Common myeloid progenitor, CD34-positive (primary cell): ENCODE measurements at regions not wholly inside any gene's neighbourhood (a gene's known extent, or its start where the extent isn't known, plus 50 kb on each side); places are given as distances from the start of the nearest gene placed in this dataset.

Experiments used
- CTCF ChIA-PET: fragments of 350-600 bp; sonication (Branson Sonifier 250); formaldehyde crosslinking; loops from one replicate; lab custom pipeline; 2021; ENCODE audit warnings: antibody characterized with exemption; lab: Charles Lee
- POLR2A ChIA-PET: fragments of 350-600 bp; sonication (Branson Sonifier 250); formaldehyde crosslinking; loops from one replicate; lab custom pipeline; 2021; ENCODE audit warnings: antibody characterized with exemption; lab: Charles Lee
- DNase-seq, 3 donors: peaks; one replicate each; pipeline versions ENCODE4 v3.0.0 to v3.0.0-alpha.2; 2013
- H3K27ac ChIP-seq, 2 experiments: 1 replicate in 1 of 2; 2 replicates in 1 of 2; pipeline ENCODE4 v1.7.0; 2013; ENCODE audit warnings: inconsistent platforms in 2 of 2, low read length in 2 of 2, mild to moderate bottlenecking in 2 of 2, low read depth in 1 of 2, moderate library complexity in 1 of 2; ENCODE audit not compliant: severe bottlenecking in 2 of 2, insufficient read depth in 1 of 2, poor library complexity in 1 of 2
- H3K27me3 ChIP-seq, 5 experiments: replicated peaks in 2 of 5; 1 replicate in 3 of 5; 2 replicates in 2 of 5; pipeline versions ENCODE4 v1.6.1 to v1.7.0; 2013; ENCODE audit warnings: low read length in 4 of 5, mild to moderate bottlenecking in 2 of 5, moderate library complexity in 2 of 5, inconsistent platforms in 1 of 5; ENCODE audit not compliant: insufficient read depth in 5 of 5, control insufficient read depth in 4 of 5
- H3K36me3 ChIP-seq, 4 experiments: 1 replicate in 2 of 4; 2 replicates in 2 of 4; pipeline versions ENCODE4 v1.6.1 to v1.7.0; 2013; ENCODE audit warnings: low read length in 3 of 4, control low read depth in 1 of 4, mild to moderate bottlenecking in 1 of 4; ENCODE audit not compliant: control insufficient read depth in 4 of 4, insufficient read depth in 4 of 4
- H3K4me1 ChIP-seq, 4 experiments: 1 replicate in 3 of 4; 2 replicates in 1 of 4; pipeline versions ENCODE4 v1.6.1 to v1.7.1; 2013; ENCODE audit warnings: low read length in 3 of 4, mild to moderate bottlenecking in 3 of 4, control low read depth in 1 of 4, inconsistent platforms in 1 of 4, moderate library complexity in 1 of 4; ENCODE audit not compliant: control insufficient read depth in 4 of 4, insufficient read depth in 4 of 4; ENCODE audit errors: control extremely low read depth in 1 of 4
- H3K4me3 ChIP-seq, 7 experiments: 1 replicate in 4 of 7; 2 replicates in 3 of 7; pipeline versions ENCODE4 v1.5.1 to v1.7.0; 2013; ENCODE audit warnings: mild to moderate bottlenecking in 7 of 7, low read length in 6 of 7, moderate library complexity in 6 of 7, inconsistent platforms in 2 of 7, low read depth in 2 of 7, control low read depth in 1 of 7; ENCODE audit not compliant: insufficient read depth in 4 of 7, control insufficient read depth in 1 of 7; ENCODE audit errors: extremely low read depth in 1 of 7
- H3K9me3 ChIP-seq, 5 experiments: 1 replicate in 4 of 5; 2 replicates in 1 of 5; pipeline versions ENCODE4 v1.6.1 to v1.7.1; 2013; ENCODE audit warnings: low read length in 4 of 5, mild to moderate bottlenecking in 2 of 5, inconsistent platforms in 1 of 5, low read depth in 1 of 5, moderate library complexity in 1 of 5; ENCODE audit not compliant: control insufficient read depth in 4 of 5, insufficient read depth in 2 of 5; ENCODE audit errors: control extremely low read depth in 1 of 5
- WGBS: methylation state at CpG from one replicate; pipeline ENCODE4 v1.1.5; 2013; ENCODE audit not compliant: insufficient coverage; 5-methylcytosine and 5-hydroxymethylcytosine counted together

DNA sequence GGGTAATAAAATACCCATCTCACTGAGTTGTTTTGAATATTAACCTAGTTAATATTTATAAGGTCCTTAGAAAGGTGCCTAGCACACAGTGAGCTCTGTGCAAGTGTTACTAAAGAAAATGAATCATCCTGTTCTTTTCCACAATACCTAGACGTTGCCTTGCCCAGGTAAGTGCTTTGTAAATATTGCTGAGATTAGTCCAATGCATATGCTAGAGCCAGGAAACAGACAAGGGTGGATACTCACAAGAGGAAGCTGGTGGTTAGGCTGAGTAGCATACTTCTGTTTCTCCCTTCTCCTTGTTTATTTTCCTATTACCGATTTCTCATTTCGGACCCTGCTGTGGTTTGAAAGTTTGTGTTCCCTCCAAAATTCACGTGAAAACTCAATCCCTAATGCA, 58.1 kb upstream of the BARX2 start:
- H3K27ac ChIP-seq, result no peak overlapping the region
- H3K9me3 ChIP-seq, result no peaks in the 10 kb centered on the region
- POLR2A ChIA-PET, result no interaction called here
- H3K27me3 ChIP-seq, result no peaks in the 10 kb centered on the region
- no peak overlapping the region for H3K4me3 ChIP-seq
- no peaks in the 10 kb centered on the region for H3K36me3 ChIP-seq
- 0% methylated on average over 1 of the region's 4 CpGs for whole genome bisulfite sequencing
- H3K4me1 ChIP-seq, result peaks cover 0 to 18% (median 9%) of the 10 kb centered on the region in 4 experiments
- DNase-seq, result peak in 2 of 3 donors; percentile 36
- CTCF ChIA-PET, result interaction anchor here (0.9 to 3.6 kb wide), 5 partner anchors 11 to 433 kb away, joined by 3 to 19 read pairs (median 4); no protein-coding TSS in a partner anchor

DNA sequence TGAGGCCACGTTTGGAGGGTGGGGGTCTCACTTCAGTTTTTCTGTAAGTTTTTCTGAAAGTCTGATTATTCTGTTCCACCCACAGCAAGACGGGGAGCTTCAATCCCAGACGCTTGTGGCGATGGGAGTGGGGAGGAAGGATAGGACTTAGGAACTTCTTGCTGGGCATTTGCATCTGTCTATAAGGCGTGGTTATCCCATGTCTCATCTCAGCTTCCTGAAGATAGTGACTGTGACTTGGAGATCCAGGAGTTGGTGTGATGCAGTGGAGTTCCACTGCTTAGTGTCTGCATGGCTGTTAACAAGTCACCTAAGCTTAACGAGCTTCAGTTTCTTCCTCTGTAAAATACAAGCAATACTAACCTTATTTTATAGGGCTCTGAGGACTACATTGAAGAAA, 58.9 kb upstream of the BARX2 start:
- WGBS, result 90% methylated on average over 2 of the region's 6 CpGs
- H3K4me1 ChIP-seq, result peaks cover 0 to 18% (median 9%) of the 10 kb centered on the region in 4 experiments
- CTCF ChIA-PET, result interaction anchor here (1.2 to 3.6 kb wide), 3 partner anchors 11 to 434 kb away, joined by 3 to 19 read pairs (median 4); no protein-coding TSS in a partner anchor
- no peak for DNase-seq
- no peaks in the 10 kb centered on the region for H3K27me3 ChIP-seq
- no peaks in the 10 kb centered on the region for H3K9me3 ChIP-seq
- POLR2A ChIA-PET, result no interaction called here
- H3K4me3 ChIP-seq, result no peak overlapping the region
- H3K36me3 ChIP-seq, result no peaks in the 10 kb centered on the region
- no peak overlapping the region for H3K27ac ChIP-seq

DNA sequence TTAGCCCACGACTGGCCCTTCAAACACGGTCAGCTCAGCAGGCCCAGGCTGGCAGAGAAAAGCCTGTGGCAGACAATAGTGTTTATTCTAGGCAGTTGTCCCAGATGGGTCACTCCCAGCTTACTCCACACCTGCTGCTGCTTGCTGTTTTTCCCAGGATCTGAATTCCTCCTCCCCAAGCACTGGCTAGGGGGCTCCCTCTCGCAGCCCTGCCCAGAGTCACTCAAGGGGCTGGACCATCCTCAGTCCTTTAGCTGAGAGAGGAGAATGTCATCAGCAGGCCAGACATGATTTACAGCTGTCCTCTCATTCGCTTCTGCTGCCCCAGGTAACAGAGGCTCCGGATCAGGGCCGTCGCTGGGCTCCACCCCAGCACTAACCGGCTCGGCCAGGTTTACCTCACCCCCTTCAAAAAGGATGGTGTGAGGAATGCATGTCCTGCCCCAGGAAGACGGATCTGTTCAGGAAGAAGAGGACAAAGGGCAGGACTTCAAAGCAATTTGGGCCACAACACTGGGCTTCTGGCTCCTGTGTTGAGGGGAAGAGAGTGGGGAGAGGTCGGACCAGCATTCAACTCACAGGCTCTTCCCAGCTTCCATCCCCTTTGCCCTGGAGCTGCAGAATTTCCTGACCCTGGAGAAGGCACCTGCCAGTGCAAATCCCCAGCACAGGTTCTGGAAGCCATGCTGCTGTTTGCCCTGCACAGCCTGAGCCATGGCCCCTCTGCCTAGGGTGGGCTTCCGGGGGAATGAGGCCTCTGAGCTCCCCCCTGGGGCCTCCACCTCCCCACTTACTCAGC, 59.7 kb upstream of the BARX2 start:
- DNase-seq, result no peak

DNA sequence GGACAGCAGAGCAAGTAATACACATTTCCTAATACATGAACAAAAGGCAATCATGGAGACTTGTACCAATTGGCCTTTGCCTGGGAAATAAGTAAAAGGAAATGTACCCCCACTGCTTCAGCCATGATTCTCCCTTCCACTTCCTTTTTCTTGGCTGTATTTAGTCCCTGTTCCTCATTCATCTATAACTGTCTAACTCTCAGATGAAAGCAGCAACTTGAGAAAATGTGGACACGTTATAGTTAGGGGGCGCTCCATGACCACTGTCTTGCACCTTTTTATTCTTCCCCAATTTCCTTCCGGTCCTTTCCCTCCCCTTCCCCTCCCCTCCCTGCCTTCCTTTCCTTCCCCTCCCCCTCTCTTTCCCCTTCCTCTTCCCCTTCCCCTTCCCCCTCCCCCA, 61.3 kb upstream of the BARX2 start:
- CTCF ChIA-PET, result no interaction called here
- DNase-seq, result peak in 1 of 3 donors; percentile 15
- Histone ChIP-seq H3K27me3 (no peaks in the 10 kb centered on the region), H3K36me3 (no peaks in the 10 kb centered on the region), H3K27ac (no peak overlapping the region), H3K9me3 (no peaks in the 10 kb centered on the region), H3K4me1 (peaks cover 0 to 18% (median 9%) of the 10 kb centered on the region in 4 experiments), H3K4me3 (no peak overlapping the region)
- WGBS, result 92% methylated on average over 2 of the region's 3 CpGs
- POLR2A ChIA-PET, result no interaction called here

More for the DNA sequence above, 59.7 kb upstream of the BARX2 start:
- ChIA-PET POLR2A (no interaction called here), CTCF (interaction anchor here (0.8 to 3.6 kb wide), 3 partner anchors 12 to 434 kb away, joined by 3 to 19 read pairs (median 4); no protein-coding TSS in a partner anchor)
- WGBS, result 97% methylated on average over 11 of the region's 12 CpGs
- no peaks in the 10 kb centered on the region for H3K27me3 ChIP-seq
- no peaks in the 10 kb centered on the region for H3K36me3 ChIP-seq
- peaks cover 0 to 18% (median 9%) of the 10 kb centered on the region in 4 experiments for H3K4me1 ChIP-seq
- H3K27ac ChIP-seq, result no peak overlapping the region
- no peak overlapping the region for H3K4me3 ChIP-seq
- no peaks in the 10 kb centered on the region for H3K9me3 ChIP-seq

DNA sequence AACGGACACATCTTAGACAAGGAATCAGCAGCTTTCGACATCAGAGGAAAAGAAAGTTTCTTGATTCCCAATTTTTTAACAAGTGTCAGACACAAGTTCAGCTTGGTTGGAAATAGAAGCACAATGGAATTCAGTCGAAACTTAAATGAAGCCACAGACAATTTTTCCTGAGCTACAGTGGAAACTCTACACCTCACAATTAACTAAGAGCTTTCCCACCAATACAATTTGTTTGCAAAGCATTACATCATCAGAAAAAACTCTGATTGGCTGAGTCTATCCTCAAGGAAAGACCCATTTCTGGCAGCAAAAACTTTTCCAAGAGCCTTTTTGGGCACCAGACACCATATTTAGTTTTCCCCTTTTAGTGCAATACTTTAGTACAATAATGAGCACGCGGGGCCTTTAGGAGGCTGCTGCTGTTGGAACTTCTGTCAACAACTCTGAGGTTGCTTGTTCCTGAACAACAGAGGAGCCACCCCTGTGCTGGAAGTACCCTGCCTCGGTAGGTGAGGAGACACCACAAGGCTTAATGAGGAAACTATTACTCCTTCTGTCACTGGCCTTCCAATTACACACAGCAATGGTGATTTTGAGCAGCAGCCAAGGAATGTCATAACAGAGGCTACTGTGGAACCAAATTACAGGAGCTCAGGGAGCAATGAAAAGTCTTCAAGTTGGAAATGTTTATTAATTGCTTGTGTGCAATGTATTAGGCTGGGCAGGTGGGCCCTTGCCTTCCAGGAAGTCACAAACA, 61.9 kb upstream of the BARX2 start:
- ChIA-PET CTCF (interaction anchor here (1.4 kb wide), 1 partner anchor 11 kb away, joined by 6 read pairs; no protein-coding TSS in a partner anchor), POLR2A (no interaction called here)
- no peak overlapping the region for H3K4me3 ChIP-seq
- H3K9me3 ChIP-seq, result peaks cover 0 to 3% (median 0%) of the 10 kb centered on the region in 5 experiments
- H3K27me3 ChIP-seq, result no peaks in the 10 kb centered on the region
- no peaks in the 10 kb centered on the region for H3K36me3 ChIP-seq
- peaks cover 0 to 18% (median 9%) of the 10 kb centered on the region in 4 experiments for H3K4me1 ChIP-seq
- H3K27ac ChIP-seq, result no peak overlapping the region
- DNase-seq, result no peak
- 100% methylated on average over 4 of the region's 6 CpGs for WGBS

DNA sequence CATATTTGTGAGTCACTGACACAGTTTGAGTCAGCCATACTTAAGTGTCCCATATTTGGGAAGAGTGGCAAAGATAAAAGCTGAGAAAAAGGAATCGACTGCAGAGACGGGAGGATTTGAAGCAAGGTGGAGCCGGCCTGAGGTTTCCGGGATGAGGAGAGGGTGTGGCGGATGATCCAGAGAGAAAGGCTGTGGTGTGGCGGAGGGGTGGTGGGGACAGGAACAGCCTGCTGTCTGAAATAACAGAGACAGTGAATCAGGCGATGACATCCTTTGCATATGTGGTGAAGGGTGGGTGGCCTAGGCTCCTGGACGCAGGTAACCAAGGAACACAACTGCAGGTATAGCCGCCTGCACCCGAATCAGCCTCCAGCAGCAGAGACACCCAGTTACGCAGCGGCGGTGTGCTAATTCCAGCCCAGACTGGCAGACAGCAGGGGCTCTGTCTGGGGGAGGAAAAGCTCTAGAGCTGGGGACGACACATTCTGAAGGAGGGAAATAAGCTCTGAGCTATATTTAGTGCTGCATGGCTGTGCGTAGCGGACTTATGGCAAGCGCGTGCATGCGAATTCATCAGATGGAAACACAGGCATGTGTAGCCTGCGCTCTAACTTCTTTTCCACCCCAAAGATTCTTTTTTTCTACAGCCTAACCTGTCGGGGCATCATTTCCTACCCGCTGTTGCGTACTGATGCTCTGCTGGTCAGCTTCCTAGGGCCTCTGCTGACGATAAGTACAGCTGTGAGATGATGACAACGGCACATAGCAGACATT, 62.7 kb upstream of the BARX2 start:
- peaks cover 0 to 3% (median 0%) of the 10 kb centered on the region in 5 experiments for H3K9me3 ChIP-seq
- H3K4me1 ChIP-seq, result peaks cover 0 to 16% (median 8%) of the 10 kb centered on the region in 4 experiments
- H3K4me3 ChIP-seq, result no peak overlapping the region
- no peak overlapping the region for H3K27ac ChIP-seq
- no peaks in the 10 kb centered on the region for H3K36me3 ChIP-seq
- ChIA-PET CTCF (interaction anchor here (1.4 kb wide), 1 partner anchor 10 kb away, joined by 6 read pairs; no protein-coding TSS in a partner anchor), POLR2A (no interaction called here)
- H3K27me3 ChIP-seq, result no peaks in the 10 kb centered on the region
- no peak for DNase-seq
- 94% methylated on average over 22 of the region's 25 CpGs for WGBS
